Neural progenitor cell (in vitro differentiated cells): ENCODE measurements at regions not wholly inside any gene's neighbourhood (a gene's known extent, or its start where the extent isn't known, plus 50 kb on each side); places are given as distances from the start of the nearest gene placed in this dataset.

Source experiments
- DNase-seq: peaks from one replicate; pipeline ENCODE4 v3.0.0-alpha.2; 2016; ENCODE audit warnings: low spot score
- H2AFZ ChIP-seq: fragments of 200-600 bp; sonication (generic); replicated peaks from 2 replicates; pipeline ENCODE4 v1.6.1; 2016; ENCODE audit warnings: antibody characterized with exemption
- H3F3A ChIP-seq: fragments of 200-600 bp; sonication (generic); 2 replicates; pipeline ENCODE4 v1.6.1; 2016; ENCODE audit warnings: antibody characterized with exemption, low read depth
- H3K27ac ChIP-seq: fragments of 200-600 bp; sonication (generic); 2 replicates; pipeline ENCODE4 v1.5.1; 2016; ENCODE audit warnings: mild to moderate bottlenecking
- H3K27me3 ChIP-seq: fragments of 200-600 bp; sonication (generic); 2 replicates; pipeline ENCODE4 v1.6.1; 2016; ENCODE audit warnings: mild to moderate bottlenecking, moderate library complexity
- H3K36me3 ChIP-seq: fragments of 200-600 bp; sonication (generic); 2 replicates; pipeline ENCODE4 v1.5.1; 2016
- H3K4me1 ChIP-seq: fragments of 200-600 bp; sonication (generic); 2 replicates; pipeline ENCODE4 v1.6.1; 2016; ENCODE audit warnings: mixed run types
- H3K4me2 ChIP-seq: fragments of 200-600 bp; sonication (generic); 2 replicates; pipeline ENCODE4 v1.6.1; 2016
- H3K4me3 ChIP-seq: fragments of 200-600 bp; sonication (generic); 2 replicates; pipeline ENCODE4 v1.5.1; 2016
- H3K79me2 ChIP-seq: fragments of 200-600 bp; sonication (generic); 2 replicates; pipeline ENCODE4 v1.6.1; 2016; ENCODE audit warnings: low read depth
- H3K9ac ChIP-seq: fragments of 200-600 bp; sonication (generic); 2 replicates; pipeline ENCODE4 v1.6.1; 2016
- H3K9me3 ChIP-seq: fragments of 200-600 bp; sonication (generic); 2 replicates; pipeline ENCODE4 v1.5.1; 2016; ENCODE audit warnings: low read depth
- H4K20me1 ChIP-seq: fragments of 200-600 bp; sonication (generic); 2 replicates; pipeline ENCODE4 v1.6.1; 2016; ENCODE audit warnings: low read depth
- H3K27ac Mint-ChIP-seq: 3 replicates; pipeline ENCODE4 v1.8.0; 2021; ENCODE audit warnings: mixed read lengths
- H3K27me3 Mint-ChIP-seq: 2 replicates; pipeline ENCODE4 v1.8.0; 2022; ENCODE audit warnings: low read depth, mild to moderate bottlenecking, inconsistent platforms, moderate library complexity, mixed read lengths; ENCODE audit not compliant: insufficient read depth
- H3K36me3 Mint-ChIP-seq: 3 replicates; pipeline ENCODE4 v1.8.0; 2021; ENCODE audit warnings: mixed read lengths
- H3K4me1 Mint-ChIP-seq: 3 replicates; pipeline ENCODE4 v1.8.0; 2021; ENCODE audit warnings: mixed read lengths
- H3K4me3 Mint-ChIP-seq: 3 replicates; pipeline ENCODE4 v1.8.0; 2021; ENCODE audit warnings: mild to moderate bottlenecking, moderate library complexity, mixed read lengths
- H3K9me3 Mint-ChIP-seq: 3 replicates; pipeline ENCODE4 v1.8.0; 2020; ENCODE audit warnings: mixed read lengths
- EZH2 ChIP-seq: fragments of 200-600 bp; sonication (generic); IDR thresholded peaks from 2 replicates; pipeline ENCODE4 v1.6.1; 2017; ENCODE audit warnings: antibody characterized with exemption, mild to moderate bottlenecking, moderate library complexity
- EZH2phosphoT487 ChIP-seq: fragments of 200-600 bp; sonication (generic); IDR thresholded peaks from 2 replicates; pipeline ENCODE4 v1.6.1; 2017; ENCODE audit warnings: antibody characterized with exemption
- TF ChIP-seq, protein P1 (sequence below): fragments of 200-600 bp; sonication (generic); IDR thresholded peaks from 2 replicates; pipeline ENCODE4 v1.5.1; 2017; ENCODE audit warnings: antibody characterized with exemption, mild to moderate bottlenecking

DNA sequence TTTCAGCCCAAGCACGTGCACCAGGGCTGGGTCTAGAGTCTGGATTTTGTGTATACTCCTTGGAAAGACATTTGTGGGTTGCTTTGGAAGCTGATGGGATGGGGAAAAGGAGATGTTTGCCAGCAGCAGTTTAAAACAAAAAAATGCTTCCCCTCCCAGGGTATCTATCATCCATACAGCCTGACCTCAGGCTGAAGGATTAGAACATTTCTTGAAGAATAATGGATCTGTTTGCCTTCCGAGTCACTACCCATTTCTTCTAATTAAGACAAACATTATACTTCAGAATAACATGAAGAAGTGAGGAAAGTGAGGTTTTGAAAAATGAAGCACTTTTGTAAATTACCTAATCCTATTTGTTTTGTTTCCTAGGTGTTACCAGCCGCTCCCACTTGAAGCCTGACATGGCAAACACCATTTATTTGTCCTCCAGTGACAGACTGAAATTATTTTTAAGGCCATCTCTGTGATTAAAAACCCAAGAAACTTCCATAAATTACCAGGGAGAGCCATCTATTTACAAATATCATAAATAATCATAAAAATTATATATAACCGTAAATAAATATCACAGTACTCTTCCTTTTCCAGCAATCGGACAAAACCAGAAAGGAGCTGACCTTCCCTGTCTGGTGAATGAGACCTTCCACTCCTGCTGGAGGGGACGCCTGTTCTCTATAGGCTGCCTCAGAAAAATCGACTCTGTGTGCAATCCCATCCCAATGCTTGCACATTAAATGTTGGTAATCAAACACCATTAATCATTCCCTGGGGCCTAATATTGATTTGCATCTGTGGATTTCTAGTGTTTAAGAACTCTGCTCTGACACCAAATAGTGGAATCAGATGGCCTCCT is 106.8 kb downstream of the C1D start:
- H3K9ac ChIP-seq: no peak overlapping the region
- no peaks in the 10 kb centered on the region for H3K79me2 ChIP-seq
- no peak overlapping the region for H3K4me3 ChIP-seq
- no peak overlapping the region for H2AFZ ChIP-seq
- H3K4me1 ChIP-seq: peaks cover 3% of the 10 kb centered on the region
- H3K9me3 ChIP-seq: no peaks in the 10 kb centered on the region
- no peak overlapping the region for H3K4me2 ChIP-seq
- no peak overlapping the region for H3K27ac ChIP-seq
- H3K27ac Mint-ChIP-seq: no peak overlapping the region
- H3K27me3 ChIP-seq: no peaks in the 10 kb centered on the region
- H3K27me3 Mint-ChIP-seq: peaks cover 7% of the 10 kb centered on the region
- DNase-seq: no peak
- no peak overlapping the region for H3K4me3 Mint-ChIP-seq
- no peaks in the 10 kb centered on the region for H3K36me3 Mint-ChIP-seq
- H4K20me1 ChIP-seq: no peaks in the 10 kb centered on the region
- no peaks in the 10 kb centered on the region for H3F3A ChIP-seq
- TF ChIP-seq EZH2 (no peak), EZH2phosphoT487 (no peak)
- TF ChIP-seq, protein P1, sequence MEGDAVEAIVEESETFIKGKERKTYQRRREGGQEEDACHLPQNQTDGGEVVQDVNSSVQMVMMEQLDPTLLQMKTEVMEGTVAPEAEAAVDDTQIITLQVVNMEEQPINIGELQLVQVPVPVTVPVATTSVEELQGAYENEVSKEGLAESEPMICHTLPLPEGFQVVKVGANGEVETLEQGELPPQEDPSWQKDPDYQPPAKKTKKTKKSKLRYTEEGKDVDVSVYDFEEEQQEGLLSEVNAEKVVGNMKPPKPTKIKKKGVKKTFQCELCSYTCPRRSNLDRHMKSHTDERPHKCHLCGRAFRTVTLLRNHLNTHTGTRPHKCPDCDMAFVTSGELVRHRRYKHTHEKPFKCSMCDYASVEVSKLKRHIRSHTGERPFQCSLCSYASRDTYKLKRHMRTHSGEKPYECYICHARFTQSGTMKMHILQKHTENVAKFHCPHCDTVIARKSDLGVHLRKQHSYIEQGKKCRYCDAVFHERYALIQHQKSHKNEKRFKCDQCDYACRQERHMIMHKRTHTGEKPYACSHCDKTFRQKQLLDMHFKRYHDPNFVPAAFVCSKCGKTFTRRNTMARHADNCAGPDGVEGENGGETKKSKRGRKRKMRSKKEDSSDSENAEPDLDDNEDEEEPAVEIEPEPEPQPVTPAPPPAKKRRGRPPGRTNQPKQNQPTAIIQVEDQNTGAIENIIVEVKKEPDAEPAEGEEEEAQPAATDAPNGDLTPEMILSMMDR: no peak
- no peaks in the 10 kb centered on the region for H3K4me1 Mint-ChIP-seq
- no peaks in the 10 kb centered on the region for H3K36me3 ChIP-seq
- no peaks in the 10 kb centered on the region for H3K9me3 Mint-ChIP-seq

DNA sequence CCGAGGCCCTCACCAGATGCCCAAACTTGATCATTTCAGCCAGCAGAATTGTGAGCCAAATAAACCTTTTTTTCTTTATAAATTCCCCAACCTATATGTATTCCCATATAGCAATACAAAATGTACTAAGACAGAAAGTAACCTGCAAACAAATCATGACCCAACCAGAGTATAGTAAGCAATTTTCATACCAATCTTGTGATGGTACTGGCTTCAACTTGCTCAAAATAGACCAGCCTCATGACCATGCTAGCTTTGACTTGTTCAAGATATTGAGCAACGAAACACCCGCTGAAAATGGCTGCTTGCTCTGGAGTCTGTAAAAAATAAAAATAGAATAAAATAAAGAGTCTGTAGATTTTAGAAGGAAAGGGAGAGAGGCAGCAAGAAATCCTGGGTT is 97.6 kb downstream of the C1D start:
- no peaks in the 10 kb centered on the region for H3K4me1 Mint-ChIP-seq
- Histone ChIP-seq H3K27me3 (no peaks in the 10 kb centered on the region), H3K4me3 (no peak overlapping the region), H3K27ac (no peak overlapping the region), H3K79me2 (no peaks in the 10 kb centered on the region), H2AFZ (no peak overlapping the region), H3K9ac (no peak overlapping the region), H3K4me2 (no peak overlapping the region), H4K20me1 (no peaks in the 10 kb centered on the region), H3K36me3 (no peaks in the 10 kb centered on the region), H3K9me3 (peaks cover 8% of the 10 kb centered on the region), H3K4me1 (no peaks in the 10 kb centered on the region), H3F3A (no peaks in the 10 kb centered on the region)
- TF ChIP-seq EZH2phosphoT487 (no peak), EZH2 (no peak)
- TF ChIP-seq, protein P1: no peak
- no peak overlapping the region for H3K4me3 Mint-ChIP-seq
- peaks cover 3% of the 10 kb centered on the region for H3K27me3 Mint-ChIP-seq
- H3K9me3 Mint-ChIP-seq: peaks cover 4% of the 10 kb centered on the region
- no peak for DNase-seq
- no peaks in the 10 kb centered on the region for H3K36me3 Mint-ChIP-seq
- H3K27ac Mint-ChIP-seq: no peak overlapping the region

DNA sequence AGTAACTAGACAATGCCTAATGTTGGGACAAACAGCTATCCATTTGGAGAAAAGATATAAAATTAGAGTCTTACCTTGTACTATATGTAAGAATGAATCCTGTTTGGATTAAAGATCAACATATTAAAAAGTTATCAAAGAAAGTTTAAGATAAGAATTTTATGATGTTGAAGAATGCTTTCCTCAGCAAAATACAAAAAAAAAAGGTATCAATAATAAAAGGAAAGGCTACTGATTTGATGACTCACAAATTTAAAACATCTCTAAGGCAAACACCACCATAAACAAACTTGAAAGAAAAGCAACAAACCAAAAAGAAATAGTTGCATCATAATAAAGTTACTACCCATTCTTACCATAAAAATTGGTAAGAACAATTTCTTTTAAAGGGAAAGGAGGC is 92.7 kb downstream of the C1D start:
- Mint-ChIP-seq H3K9me3 (no peaks in the 10 kb centered on the region), H3K4me1 (no peaks in the 10 kb centered on the region), H3K4me3 (no peak overlapping the region), H3K27ac (no peak overlapping the region), H3K27me3 (peaks cover 2% of the 10 kb centered on the region), H3K36me3 (no peaks in the 10 kb centered on the region)
- Histone ChIP-seq H3K27ac (no peak overlapping the region), H3K4me3 (no peak overlapping the region), H3K9me3 (no peaks in the 10 kb centered on the region), H3K9ac (no peak overlapping the region), H4K20me1 (no peaks in the 10 kb centered on the region), H3K27me3 (no peaks in the 10 kb centered on the region), H3F3A (no peaks in the 10 kb centered on the region), H2AFZ (no peak overlapping the region), H3K79me2 (no peaks in the 10 kb centered on the region), H3K36me3 (no peaks in the 10 kb centered on the region), H3K4me1 (peaks cover 8% of the 10 kb centered on the region), H3K4me2 (no peak overlapping the region)
- no peak for TF ChIP-seq EZH2phosphoT487
- no peak for TF ChIP-seq EZH2
- TF ChIP-seq, protein P1: no peak
- no peak for DNase-seq
